HUES64 (cell line): ENCODE measurements at regions not wholly inside any gene's neighbourhood (a gene's known extent, or its start where the extent isn't known, plus 50 kb on each side); places are given as distances from the start of the nearest gene placed in this dataset.

Experiments
- H3K27ac ChIP-seq: 2 replicates; pipeline ENCODE4 v1.7.0; 2013; ENCODE audit warnings: low read depth, low read length, inconsistent platforms
- H3K27me3 ChIP-seq: 2 replicates; pipeline ENCODE4 v1.6.1; 2013; ENCODE audit warnings: mild to moderate bottlenecking, low read length; ENCODE audit not compliant: insufficient read depth
- H3K36me3 ChIP-seq: 2 replicates; pipeline ENCODE4 v1.6.1; 2013; ENCODE audit warnings: mild to moderate bottlenecking, low read length; ENCODE audit not compliant: insufficient read depth
- H3K4me1 ChIP-seq: 2 replicates; pipeline ENCODE4 v1.6.1; 2013; ENCODE audit warnings: mild to moderate bottlenecking, low read length, moderate library complexity; ENCODE audit not compliant: insufficient read depth
- H3K4me3 ChIP-seq: 2 replicates; pipeline ENCODE4 v1.5.1; 2013; ENCODE audit warnings: mild to moderate bottlenecking, low read length, moderate library complexity
- H3K9ac ChIP-seq: 2 replicates; pipeline ENCODE4 v1.6.1; 2013; ENCODE audit warnings: mild to moderate bottlenecking, low read depth, low read length
- H3K9me3 ChIP-seq: 2 replicates; pipeline ENCODE4 v1.6.1; 2013; ENCODE audit warnings: low read depth, low read length; ENCODE audit not compliant: insufficient read depth
- WGBS: fragments of 150-250, 120-280 bp; methylation state at CpG from one replicate; pipeline ENCODE4 v1.1.7; 2013; ENCODE audit warnings: missing lambda C conversion rate; 5-methylcytosine and 5-hydroxymethylcytosine counted together

GRCh38 chr16:72222503-72222902 is 50.5 kb upstream of the PMFBP1 start:
- Histone ChIP-seq H3K27ac (no peak overlapping the region), H3K9me3 (no peaks in the 10 kb centered on the region), H3K4me3 (no peak overlapping the region), H3K9ac (no peak overlapping the region), H3K4me1 (no peaks in the 10 kb centered on the region), H3K27me3 (no peaks in the 10 kb centered on the region), H3K36me3 (no peaks in the 10 kb centered on the region)
- WGBS, result 97% methylated on average over 2 of the region's 2 CpGs
